ENCODE measurements at regions not wholly inside any gene's neighbourhood (a gene's known extent, or its start where the extent isn't known, plus 50 kb on each side); places are given as distances from the start of the nearest gene placed in this dataset.

DNA sequence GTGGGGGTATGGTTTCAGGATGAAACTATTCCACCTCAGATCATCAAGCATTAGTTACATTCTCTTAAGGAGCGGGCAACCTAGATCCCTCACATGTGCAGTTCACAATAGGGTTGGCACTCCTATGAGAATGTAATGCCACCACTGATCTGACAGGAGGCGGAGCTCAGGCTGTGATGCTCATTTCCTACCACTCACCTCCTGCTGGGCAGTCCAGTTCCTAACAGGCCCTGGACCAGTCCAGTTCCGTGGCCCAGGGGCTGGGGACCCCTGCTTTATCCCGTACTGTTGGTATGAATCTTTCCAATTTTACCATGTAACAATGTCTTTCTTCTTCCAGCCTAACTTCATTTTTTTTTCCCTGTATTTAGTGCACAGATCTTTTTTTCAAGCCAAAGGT is 94.9 kb downstream of the OGFRL1 start:
- Histone ChIP-seq H3K4me1 (ENCODE audit: control insufficient read depth in 2 of 2, insufficient read depth in 1 of 2, low read depth in 1 of 2, low read length in 2 of 2) (no peaks in the 10 kb centered on the region), H2BK12ac (ENCODE audit: low read length) (no peak overlapping the region), H3K23ac (ENCODE audit: low read depth, low read length, poor library complexity) (no peak overlapping the region), H3K36me3 (replicated peaks in 1 of 2; ENCODE audit: control insufficient read depth in 2 of 2, insufficient read depth in 2 of 2, low read length in 2 of 2) (peaks cover 0 to 89% of the 10 kb centered on the region in 2 donors), H3K4ac (ENCODE audit: low read length) (no peak overlapping the region), H3K27me3 (ENCODE audit: control insufficient read depth in 3 of 3, insufficient read depth in 3 of 3, low read depth in 1 of 3, low read length in 3 of 3) (no peaks in the 10 kb centered on the region), H2AFZ (ENCODE audit: low read length) (no peak overlapping the region), H2BK120ac (ENCODE audit: low read depth, low read length) (no peak overlapping the region), H3K14ac (ENCODE audit: low read length) (no peak overlapping the region), H2BK5ac (ENCODE audit: low read length) (no peak overlapping the region), H3K4me3 (ENCODE audit: low read length in 2 of 2) (no peak overlapping the region), H3K9ac (ENCODE audit: low read depth, low read length, poor library complexity) (no peak overlapping the region), H3K79me1 (ENCODE audit: low read depth, low read length) (no peaks in the 10 kb centered on the region), H3K27ac (replicated peaks; ENCODE audit: low read length) (no peak overlapping the region), H3K18ac (ENCODE audit: low read length) (no peak overlapping the region), H2BK15ac (ENCODE audit: low read length) (no peak overlapping the region), H3K4me2 (ENCODE audit: insufficient read depth, low read length, poor library complexity, severe bottlenecking) (no peak overlapping the region), H2AK5ac (ENCODE audit: low read depth, low read length) (no peak overlapping the region), H3K9me3 (replicated peaks in 1 of 2; ENCODE audit: control insufficient read depth in 2 of 2, insufficient read depth in 1 of 2, low read depth in 1 of 2, low read length in 2 of 2) (no peaks in the 10 kb centered on the region), H4K91ac (ENCODE audit: low read depth, low read length, poor library complexity) (no peak overlapping the region), H4K8ac (ENCODE audit: low read depth, low read length) (no peak overlapping the region)
- DNase-seq (ENCODE audit: low spot score): no peak
- WGBS, 2 donors (ENCODE audit: extremely low coverage in 2 of 2, insufficient read length in 2 of 2, insufficient replicate concordance in 1 of 2): no CpG with 5 or more reads among the region's 4 CpGs

DNA sequence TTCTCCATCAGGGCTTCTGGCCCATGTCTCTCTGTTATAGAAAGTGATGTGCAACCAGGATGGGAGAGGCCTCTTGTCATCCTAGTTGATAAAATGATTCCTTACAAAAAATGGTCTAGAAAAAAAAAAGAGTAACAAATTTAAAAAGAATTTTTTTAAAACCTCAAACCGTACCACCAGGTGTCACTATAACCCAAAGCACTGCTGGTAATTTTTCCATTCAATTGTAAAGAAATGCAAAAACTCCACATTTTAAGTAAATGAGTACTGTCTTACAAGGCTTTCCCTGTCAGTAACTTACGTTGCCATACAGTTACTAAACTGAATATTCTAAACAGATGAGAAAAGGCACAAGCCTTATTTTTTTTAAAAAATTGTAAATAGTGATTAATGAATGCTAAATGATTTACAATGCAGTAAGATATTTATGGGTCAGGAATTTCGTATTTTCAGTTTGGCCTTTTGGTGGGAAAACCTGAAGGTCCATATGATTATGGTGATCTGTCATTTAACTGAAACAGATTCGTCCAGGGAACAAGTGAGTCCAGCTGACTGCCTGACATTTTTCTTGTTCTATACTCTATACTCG is 95.4 kb downstream of the OGFRL1 start:
- no peak overlapping the region for H3K23ac ChIP-seq (ENCODE audit: low read depth, low read length, poor library complexity)
- no peaks in the 10 kb centered on the region for H3K27me3 ChIP-seq (ENCODE audit: control insufficient read depth in 3 of 3, insufficient read depth in 3 of 3, low read depth in 1 of 3, low read length in 3 of 3)
- no peak overlapping the region for H3K9ac ChIP-seq (ENCODE audit: low read depth, low read length, poor library complexity)
- peak; percentile 38 for DNase-seq (ENCODE audit: low spot score)
- no peak overlapping the region for H4K8ac ChIP-seq (ENCODE audit: low read depth, low read length)
- H3K4me3 ChIP-seq (ENCODE audit: low read length in 2 of 2): no peak overlapping the region
- no peak overlapping the region for H2AK5ac ChIP-seq (ENCODE audit: low read depth, low read length)
- no CpG with 5 or more reads among the region's 5 CpGs for WGBS, 2 donors (ENCODE audit: extremely low coverage in 2 of 2, insufficient read length in 2 of 2, insufficient replicate concordance in 1 of 2)
- H3K27ac ChIP-seq (replicated peaks; ENCODE audit: low read length): no peak overlapping the region
- H3K4me2 ChIP-seq (ENCODE audit: insufficient read depth, low read length, poor library complexity, severe bottlenecking): no peak overlapping the region
- H3K36me3 ChIP-seq (replicated peaks in 1 of 2; ENCODE audit: control insufficient read depth in 2 of 2, insufficient read depth in 2 of 2, low read length in 2 of 2): peaks cover 0 to 89% of the 10 kb centered on the region in 2 donors
- no peak overlapping the region for H3K14ac ChIP-seq (ENCODE audit: low read length)
- H2BK12ac ChIP-seq (ENCODE audit: low read length): no peak overlapping the region
- H3K4me1 ChIP-seq (ENCODE audit: control insufficient read depth in 2 of 2, insufficient read depth in 1 of 2, low read depth in 1 of 2, low read length in 2 of 2): no peaks in the 10 kb centered on the region
- H4K91ac ChIP-seq (ENCODE audit: low read depth, low read length, poor library complexity): no peak overlapping the region
- no peak overlapping the region for H3K18ac ChIP-seq (ENCODE audit: low read length)
- H3K79me1 ChIP-seq (ENCODE audit: low read depth, low read length): no peaks in the 10 kb centered on the region
- H3K9me3 ChIP-seq (replicated peaks in 1 of 2; ENCODE audit: control insufficient read depth in 2 of 2, insufficient read depth in 1 of 2, low read depth in 1 of 2, low read length in 2 of 2): no peaks in the 10 kb centered on the region
- H2BK15ac ChIP-seq (ENCODE audit: low read length): no peak overlapping the region
- H3K4ac ChIP-seq (ENCODE audit: low read length): no peak overlapping the region
- no peak overlapping the region for H2BK5ac ChIP-seq (ENCODE audit: low read length)
- H2AFZ ChIP-seq (ENCODE audit: low read length): no peak overlapping the region
- H2BK120ac ChIP-seq (ENCODE audit: low read depth, low read length): no peak overlapping the region

DNA sequence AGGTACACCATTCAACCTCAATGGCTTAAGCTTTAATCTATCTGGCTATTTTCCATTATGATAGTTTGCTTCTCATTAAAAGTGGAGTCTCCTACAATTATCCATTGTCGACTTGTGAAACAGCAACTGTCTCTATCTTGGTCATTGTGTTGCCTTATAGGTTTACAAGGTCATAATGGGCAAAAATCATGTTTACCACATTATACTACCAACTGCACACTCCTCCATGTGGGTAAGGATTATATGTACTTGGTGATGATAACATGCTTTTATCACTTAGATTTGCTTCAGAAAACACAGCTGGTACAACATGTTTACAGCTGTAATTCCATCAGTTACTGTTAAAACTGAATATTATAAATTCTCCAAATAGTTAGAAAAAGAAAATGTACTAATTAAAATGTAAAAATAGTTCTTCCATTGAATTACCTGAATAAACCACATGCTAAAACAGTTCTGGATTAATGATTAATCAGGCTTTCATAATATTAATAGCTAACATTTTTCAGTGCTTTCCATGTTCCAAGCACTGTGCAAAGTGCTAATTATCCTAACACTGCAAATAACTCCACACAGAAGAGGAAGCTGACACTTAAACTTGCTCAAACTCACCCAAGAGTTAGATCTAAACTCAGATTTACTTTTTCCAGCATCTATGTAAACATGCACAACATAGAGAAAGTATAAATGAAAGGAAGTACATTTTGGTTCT is 96.7 kb downstream of the OGFRL1 start:
- no peak overlapping the region for H3K14ac ChIP-seq (ENCODE audit: low read length)
- no peak overlapping the region for H2BK12ac ChIP-seq (ENCODE audit: low read length)
- H3K36me3 ChIP-seq (replicated peaks in 1 of 2; ENCODE audit: control insufficient read depth in 2 of 2, insufficient read depth in 2 of 2, low read length in 2 of 2): peaks cover 0 to 90% of the 10 kb centered on the region in 2 donors
- no peaks in the 10 kb centered on the region for H3K9me3 ChIP-seq (replicated peaks in 1 of 2; ENCODE audit: control insufficient read depth in 2 of 2, insufficient read depth in 1 of 2, low read depth in 1 of 2, low read length in 2 of 2)
- no peak overlapping the region for H4K91ac ChIP-seq (ENCODE audit: low read depth, low read length, poor library complexity)
- no CpG with 5 or more reads among the region's 1 CpG for WGBS, 2 donors (ENCODE audit: extremely low coverage in 2 of 2, insufficient read length in 2 of 2, insufficient replicate concordance in 1 of 2)
- H3K27ac ChIP-seq (replicated peaks; ENCODE audit: low read length): no peak overlapping the region
- H2BK5ac ChIP-seq (ENCODE audit: low read length): no peak overlapping the region
- no peak overlapping the region for H2BK15ac ChIP-seq (ENCODE audit: low read length)
- H3K18ac ChIP-seq (ENCODE audit: low read length): no peak overlapping the region
- H2AFZ ChIP-seq (ENCODE audit: low read length): no peak overlapping the region
- H3K4ac ChIP-seq (ENCODE audit: low read length): no peak overlapping the region
- no peak for DNase-seq (ENCODE audit: low spot score)
- H3K27me3 ChIP-seq (ENCODE audit: control insufficient read depth in 3 of 3, insufficient read depth in 3 of 3, low read depth in 1 of 3, low read length in 3 of 3): no peaks in the 10 kb centered on the region
- H3K79me1 ChIP-seq (ENCODE audit: low read depth, low read length): no peaks in the 10 kb centered on the region
- H3K23ac ChIP-seq (ENCODE audit: low read depth, low read length, poor library complexity): no peak overlapping the region
- H3K4me2 ChIP-seq (ENCODE audit: insufficient read depth, low read length, poor library complexity, severe bottlenecking): no peak overlapping the region
- no peaks in the 10 kb centered on the region for H3K4me1 ChIP-seq (ENCODE audit: control insufficient read depth in 2 of 2, insufficient read depth in 1 of 2, low read depth in 1 of 2, low read length in 2 of 2)
- H2AK5ac ChIP-seq (ENCODE audit: low read depth, low read length): no peak overlapping the region
- H3K4me3 ChIP-seq (ENCODE audit: low read length in 2 of 2): no peak overlapping the region
- no peak overlapping the region for H3K9ac ChIP-seq (ENCODE audit: low read depth, low read length, poor library complexity)
- no peak overlapping the region for H2BK120ac ChIP-seq (ENCODE audit: low read depth, low read length)
- no peak overlapping the region for H4K8ac ChIP-seq (ENCODE audit: low read depth, low read length)

DNA sequence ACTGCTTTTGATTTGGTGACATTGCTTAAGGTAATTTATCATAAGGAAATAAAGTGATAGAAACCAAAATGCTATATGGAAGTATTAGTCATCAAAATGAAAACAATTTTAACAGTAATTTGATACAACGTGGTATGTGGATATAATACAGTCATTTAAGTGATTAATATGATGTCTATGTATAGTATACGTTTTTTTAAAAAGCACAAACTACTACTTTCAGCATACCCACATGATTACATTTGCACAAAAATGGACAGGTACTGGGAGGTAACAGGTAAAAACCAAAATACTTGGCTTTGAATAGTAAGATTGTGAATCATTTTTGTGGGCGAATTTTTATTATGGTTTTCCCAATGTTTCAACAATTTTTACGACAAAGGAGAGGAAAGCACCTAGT is 97.6 kb downstream of the OGFRL1 start:
- no peak overlapping the region for H2BK12ac ChIP-seq (ENCODE audit: low read length)
- H3K4me2 ChIP-seq (ENCODE audit: insufficient read depth, low read length, poor library complexity, severe bottlenecking): no peak overlapping the region
- no peak for DNase-seq (ENCODE audit: low spot score)
- H3K4me3 ChIP-seq (ENCODE audit: low read length in 2 of 2): no peak overlapping the region
- H2BK15ac ChIP-seq (ENCODE audit: low read length): no peak overlapping the region
- H3K14ac ChIP-seq (ENCODE audit: low read length): no peak overlapping the region
- no peak overlapping the region for H2BK5ac ChIP-seq (ENCODE audit: low read length)
- no peak overlapping the region for H4K8ac ChIP-seq (ENCODE audit: low read depth, low read length)
- H3K23ac ChIP-seq (ENCODE audit: low read depth, low read length, poor library complexity): no peak overlapping the region
- H2AK5ac ChIP-seq (ENCODE audit: low read depth, low read length): no peak overlapping the region
- H3K9me3 ChIP-seq (replicated peaks in 1 of 2; ENCODE audit: control insufficient read depth in 2 of 2, insufficient read depth in 1 of 2, low read depth in 1 of 2, low read length in 2 of 2): no peaks in the 10 kb centered on the region
- WGBS, 2 donors (ENCODE audit: extremely low coverage in 2 of 2, insufficient read length in 2 of 2, insufficient replicate concordance in 1 of 2): no CpG with 5 or more reads among the region's 4 CpGs
- no peaks in the 10 kb centered on the region for H3K4me1 ChIP-seq (ENCODE audit: control insufficient read depth in 2 of 2, insufficient read depth in 1 of 2, low read depth in 1 of 2, low read length in 2 of 2)
- no peak overlapping the region for H2BK120ac ChIP-seq (ENCODE audit: low read depth, low read length)
- H3K36me3 ChIP-seq (replicated peaks in 1 of 2; ENCODE audit: control insufficient read depth in 2 of 2, insufficient read depth in 2 of 2, low read length in 2 of 2): peaks cover 0 to 91% of the 10 kb centered on the region in 2 donors
- H3K18ac ChIP-seq (ENCODE audit: low read length): no peak overlapping the region
- no peak overlapping the region for H3K27ac ChIP-seq (replicated peaks; ENCODE audit: low read length)
- no peak overlapping the region for H2AFZ ChIP-seq (ENCODE audit: low read length)
- H3K4ac ChIP-seq (ENCODE audit: low read length): no peak overlapping the region
- no peaks in the 10 kb centered on the region for H3K79me1 ChIP-seq (ENCODE audit: low read depth, low read length)
- H3K9ac ChIP-seq (ENCODE audit: low read depth, low read length, poor library complexity): no peak overlapping the region
- no peaks in the 10 kb centered on the region for H3K27me3 ChIP-seq (ENCODE audit: control insufficient read depth in 3 of 3, insufficient read depth in 3 of 3, low read depth in 1 of 3, low read length in 3 of 3)
- H4K91ac ChIP-seq (ENCODE audit: low read depth, low read length, poor library complexity): no peak overlapping the region
